Common myeloid progenitor, CD34-positive (primary cell): ENCODE measurements at regions not wholly inside any gene's neighbourhood (a gene's known extent, or its start where the extent isn't known, plus 50 kb on each side); places are given as distances from the start of the nearest gene placed in this dataset.

ENCODE experiments used
- CTCF ChIA-PET: fragments of 350-600 bp; sonication (Branson Sonifier 250); formaldehyde crosslinking; loops from one replicate; lab custom pipeline; 2021; ENCODE audit warnings: antibody characterized with exemption; lab: Charles Lee
- POLR2A ChIA-PET: fragments of 350-600 bp; sonication (Branson Sonifier 250); formaldehyde crosslinking; loops from one replicate; lab custom pipeline; 2021; ENCODE audit warnings: antibody characterized with exemption; lab: Charles Lee
- DNase-seq, 3 donors: peaks; one replicate each; pipeline versions ENCODE4 v3.0.0 to v3.0.0-alpha.2; 2013
- H3K27ac ChIP-seq, 2 experiments: 1 replicate in 1 of 2; 2 replicates in 1 of 2; pipeline ENCODE4 v1.7.0; 2013; ENCODE audit warnings: inconsistent platforms in 2 of 2, low read length in 2 of 2, mild to moderate bottlenecking in 2 of 2, low read depth in 1 of 2, moderate library complexity in 1 of 2; ENCODE audit not compliant: severe bottlenecking in 2 of 2, insufficient read depth in 1 of 2, poor library complexity in 1 of 2
- H3K27me3 ChIP-seq, 5 experiments: replicated peaks in 2 of 5; 1 replicate in 3 of 5; 2 replicates in 2 of 5; pipeline versions ENCODE4 v1.6.1 to v1.7.0; 2013; ENCODE audit warnings: low read length in 4 of 5, mild to moderate bottlenecking in 2 of 5, moderate library complexity in 2 of 5, inconsistent platforms in 1 of 5; ENCODE audit not compliant: insufficient read depth in 5 of 5, control insufficient read depth in 4 of 5
- H3K36me3 ChIP-seq, 4 experiments: 1 replicate in 2 of 4; 2 replicates in 2 of 4; pipeline versions ENCODE4 v1.6.1 to v1.7.0; 2013; ENCODE audit warnings: low read length in 3 of 4, control low read depth in 1 of 4, mild to moderate bottlenecking in 1 of 4; ENCODE audit not compliant: control insufficient read depth in 4 of 4, insufficient read depth in 4 of 4
- H3K4me1 ChIP-seq, 4 experiments: 1 replicate in 3 of 4; 2 replicates in 1 of 4; pipeline versions ENCODE4 v1.6.1 to v1.7.1; 2013; ENCODE audit warnings: low read length in 3 of 4, mild to moderate bottlenecking in 3 of 4, control low read depth in 1 of 4, inconsistent platforms in 1 of 4, moderate library complexity in 1 of 4; ENCODE audit not compliant: control insufficient read depth in 4 of 4, insufficient read depth in 4 of 4; ENCODE audit errors: control extremely low read depth in 1 of 4
- H3K4me3 ChIP-seq, 7 experiments: 1 replicate in 4 of 7; 2 replicates in 3 of 7; pipeline versions ENCODE4 v1.5.1 to v1.7.0; 2013; ENCODE audit warnings: mild to moderate bottlenecking in 7 of 7, low read length in 6 of 7, moderate library complexity in 6 of 7, inconsistent platforms in 2 of 7, low read depth in 2 of 7, control low read depth in 1 of 7; ENCODE audit not compliant: insufficient read depth in 4 of 7, control insufficient read depth in 1 of 7; ENCODE audit errors: extremely low read depth in 1 of 7
- H3K9me3 ChIP-seq, 5 experiments: 1 replicate in 4 of 5; 2 replicates in 1 of 5; pipeline versions ENCODE4 v1.6.1 to v1.7.1; 2013; ENCODE audit warnings: low read length in 4 of 5, mild to moderate bottlenecking in 2 of 5, inconsistent platforms in 1 of 5, low read depth in 1 of 5, moderate library complexity in 1 of 5; ENCODE audit not compliant: control insufficient read depth in 4 of 5, insufficient read depth in 2 of 5; ENCODE audit errors: control extremely low read depth in 1 of 5
- WGBS: methylation state at CpG from one replicate; pipeline ENCODE4 v1.1.5; 2013; ENCODE audit not compliant: insufficient coverage; 5-methylcytosine and 5-hydroxymethylcytosine counted together

DNA sequence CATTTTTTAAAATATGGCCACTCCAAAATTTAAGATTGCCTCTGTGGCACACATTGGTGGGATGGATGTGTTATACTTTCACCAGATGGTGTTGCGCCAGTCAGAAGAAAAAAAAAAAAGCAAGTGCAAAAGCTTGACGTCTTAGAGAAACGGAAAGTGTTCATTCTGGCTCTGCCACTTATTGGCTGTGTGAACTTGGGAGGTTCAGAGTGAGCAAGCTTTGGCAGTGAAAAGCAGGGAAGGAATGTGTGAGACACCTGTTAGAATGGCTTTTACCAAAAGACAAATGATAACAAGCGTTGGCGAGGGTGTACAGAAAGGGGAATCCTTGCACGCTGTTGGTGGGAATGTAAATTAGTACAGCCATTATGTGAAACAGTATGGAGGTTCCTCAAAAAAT lies 298.0 kb downstream of the TMEM114 start:
- H3K9me3 ChIP-seq: no peaks in the 10 kb centered on the region
- H3K27ac ChIP-seq: no peak overlapping the region
- ChIA-PET POLR2A (no interaction called here), CTCF (no interaction called here)
- H3K36me3 ChIP-seq: no peaks in the 10 kb centered on the region
- H3K4me3 ChIP-seq: no peak overlapping the region
- 85% methylated on average over 3 of the region's 6 CpGs for WGBS
- H3K27me3 ChIP-seq: no peaks in the 10 kb centered on the region
- no peak for DNase-seq
- no peaks in the 10 kb centered on the region for H3K4me1 ChIP-seq

DNA sequence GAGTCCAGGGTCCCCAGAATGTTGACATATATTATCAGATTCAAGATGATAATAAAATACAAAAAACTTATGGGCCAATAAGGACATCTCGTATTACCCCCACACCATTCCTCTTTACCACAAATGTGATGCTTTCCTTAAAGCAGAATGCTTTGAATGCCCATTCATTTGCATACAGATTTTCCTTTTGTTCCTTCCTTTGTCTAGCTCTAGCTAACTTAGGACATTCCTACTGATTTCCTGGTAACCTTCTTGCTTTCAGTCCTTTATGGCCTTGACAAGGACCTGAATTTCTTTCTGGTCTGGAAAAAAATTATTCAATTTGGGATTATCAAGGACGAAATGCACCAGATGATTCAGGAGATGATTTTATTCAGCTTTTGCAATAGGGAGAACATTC lies 304.0 kb downstream of the TMEM114 start:
- no peak for DNase-seq
- ChIA-PET POLR2A (no interaction called here), CTCF (interaction anchor here (0.7 kb wide), 1 partner anchor 1581 kb away, joined by 3 read pairs; no protein-coding TSS in a partner anchor)
- Histone ChIP-seq H3K4me3 (no peak overlapping the region), H3K27ac (no peak overlapping the region), H3K27me3 (no peaks in the 10 kb centered on the region), H3K9me3 (no peaks in the 10 kb centered on the region), H3K4me1 (no peaks in the 10 kb centered on the region), H3K36me3 (no peaks in the 10 kb centered on the region)
- WGBS: 95% methylated on average over 2 of the region's 2 CpGs

DNA sequence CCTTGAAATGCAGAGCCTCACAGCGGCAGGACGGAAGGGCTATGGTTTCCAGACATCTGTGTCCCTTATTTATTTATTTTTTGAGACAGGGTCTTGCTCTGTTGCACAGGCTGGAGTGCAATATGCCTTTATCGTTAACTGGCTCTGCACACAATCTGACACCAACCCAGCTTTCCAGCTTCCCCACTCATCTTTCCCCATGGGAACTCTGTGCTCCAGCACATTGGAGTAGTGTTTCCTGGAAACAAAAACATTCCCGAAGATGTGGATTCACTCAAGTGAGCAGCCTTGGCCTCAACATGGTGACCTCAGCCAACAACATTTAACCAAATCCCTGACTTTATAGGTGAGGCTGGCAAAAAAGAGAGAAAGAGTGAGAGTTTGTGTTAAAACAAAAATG lies 307.1 kb downstream of the TMEM114 start:
- ChIA-PET POLR2A (no interaction called here), CTCF (interaction anchor here (1.1 kb wide), 1 partner anchor 28 kb away, joined by 3 read pairs; no protein-coding TSS in a partner anchor)
- H3K4me3 ChIP-seq: no peak overlapping the region
- H3K27me3 ChIP-seq: no peaks in the 10 kb centered on the region
- H3K9me3 ChIP-seq: no peaks in the 10 kb centered on the region
- 82% methylated on average over 3 of the region's 4 CpGs for WGBS
- H3K4me1 ChIP-seq: no peaks in the 10 kb centered on the region
- no peaks in the 10 kb centered on the region for H3K36me3 ChIP-seq
- no peak overlapping the region for H3K27ac ChIP-seq
- no peak for DNase-seq

- Histone ChIP-seq H3K9me3 (no peaks in the 10 kb centered on the region), H3K36me3 (no peaks in the 10 kb centered on the region), H3K27me3 (no peaks in the 10 kb centered on the region), H3K4me1 (no peaks in the 10 kb centered on the region), H3K27ac (no peak overlapping the region), H3K4me3 (no peak overlapping the region)
- ChIA-PET CTCF (no interaction called here), POLR2A (no interaction called here)
- DNase-seq: no peak
- WGBS: no CpG with 5 or more reads among the region's 3 CpGs
Observed at GRCh38 chr16:8278031-8278580, 312.2 kb downstream of the TMEM114 start.

DNA sequence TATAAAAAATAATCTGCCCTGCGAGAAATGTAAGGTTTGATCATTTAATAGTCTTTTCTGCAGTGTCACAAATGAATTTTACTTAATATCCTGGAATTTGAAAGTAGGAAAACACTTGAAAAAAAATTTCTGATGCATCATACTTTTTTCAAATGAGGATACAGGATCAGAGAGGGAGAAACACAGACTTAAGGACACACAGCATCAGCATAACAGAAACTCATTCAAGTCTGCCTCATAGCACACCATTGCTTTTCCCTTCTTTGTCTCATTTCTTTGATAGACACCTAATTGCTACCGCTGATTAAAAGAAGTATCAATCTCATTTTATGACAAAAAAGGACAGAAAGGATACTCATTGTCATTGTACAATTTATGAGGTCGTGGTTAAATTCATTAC lies 319.0 kb downstream of the TMEM114 start:
- CTCF ChIA-PET: no interaction called here
- POLR2A ChIA-PET: no interaction called here

DNA sequence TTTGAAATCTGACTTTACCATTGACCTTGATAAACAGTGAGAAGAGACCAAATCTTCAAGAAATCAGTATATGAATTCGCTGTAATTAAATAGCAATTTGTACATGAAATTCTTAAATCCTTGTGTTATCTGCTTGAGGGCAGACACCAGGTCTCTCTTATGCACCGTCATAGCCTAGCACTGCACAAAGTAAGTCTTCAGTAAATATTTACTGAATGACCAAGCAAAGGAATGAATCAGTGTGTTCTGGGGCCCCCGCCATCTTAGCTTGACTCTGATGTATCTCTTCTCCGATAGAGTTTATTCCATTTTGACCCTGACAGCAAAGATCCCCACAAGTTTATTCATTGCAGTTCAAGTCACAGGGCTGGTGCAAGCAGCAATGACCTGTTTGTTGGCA lies 328.0 kb downstream of the TMEM114 start:
- POLR2A ChIA-PET: no interaction called here
- CTCF ChIA-PET: no interaction called here
- H3K4me3 ChIP-seq: no peak overlapping the region
- H3K27me3 ChIP-seq: no peaks in the 10 kb centered on the region
- H3K27ac ChIP-seq: no peak overlapping the region
- no peaks in the 10 kb centered on the region for H3K36me3 ChIP-seq
- no peaks in the 10 kb centered on the region for H3K9me3 ChIP-seq
- no peak for DNase-seq
- no peaks in the 10 kb centered on the region for H3K4me1 ChIP-seq
- 100% methylated on average over 2 of the region's 4 CpGs for WGBS

More for the DNA sequence above, 319.0 kb downstream of the TMEM114 start:
- WGBS: 57% methylated on average over 1 of the region's 3 CpGs
- Histone ChIP-seq H3K4me1 (no peaks in the 10 kb centered on the region), H3K27me3 (no peaks in the 10 kb centered on the region), H3K27ac (no peak overlapping the region), H3K9me3 (no peaks in the 10 kb centered on the region), H3K4me3 (no peak overlapping the region), H3K36me3 (no peaks in the 10 kb centered on the region)
- DNase-seq: no peak

DNA sequence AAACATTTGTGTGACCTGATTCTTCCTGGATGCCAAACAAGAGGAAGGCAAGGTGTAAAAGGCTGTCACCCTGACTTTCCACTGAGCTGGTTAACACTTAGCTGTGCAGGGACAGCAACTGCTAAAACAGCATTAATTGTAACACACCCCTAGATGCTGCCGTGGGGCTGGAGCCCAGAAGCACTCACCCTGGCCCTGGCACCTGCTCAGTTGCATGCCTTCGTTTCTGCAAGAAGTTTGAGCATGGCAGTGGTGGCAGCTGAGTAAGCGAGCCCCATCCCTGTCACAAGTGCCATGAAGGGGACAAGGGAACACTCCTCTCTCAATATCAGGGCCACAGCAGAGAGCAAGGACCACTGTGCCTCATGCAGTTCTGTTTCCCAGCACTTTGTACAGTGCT lies 330.2 kb downstream of the TMEM114 start:
- DNase-seq: no peak
- no peak overlapping the region for H3K4me3 ChIP-seq
- no peaks in the 10 kb centered on the region for H3K27me3 ChIP-seq
- 84% methylated on average over 3 of the region's 3 CpGs for WGBS
- ChIA-PET CTCF (no interaction called here), POLR2A (no interaction called here)
- no peak overlapping the region for H3K27ac ChIP-seq
- H3K9me3 ChIP-seq: no peaks in the 10 kb centered on the region
- no peaks in the 10 kb centered on the region for H3K36me3 ChIP-seq
- H3K4me1 ChIP-seq: no peaks in the 10 kb centered on the region
